ENCODE measurements at regions not wholly inside any gene's neighbourhood (a gene's known extent, or its start where the extent isn't known, plus 50 kb on each side); places are given as distances from the start of the nearest gene placed in this dataset.
"Not testable (repeated sequence)": the region's sequence is repeated elsewhere in the genome, so short reads cannot be mapped to it uniquely, and the experiment has no call there.

GRCh38 chr2:223494496-223494895 lies 107.7 kb downstream of the SCG2 start:
- intact Hi-C loops (cut with DNase I; ENCODE audit: low total_unique reads) = no loop called here
- no peak for DNase-seq (ENCODE audit: low spot score in 2 of 2)
- H3K4me1 ChIP-seq = no peaks in the 10 kb centered on the region
- no peak overlapping the region for H3K27ac ChIP-seq
- TF ChIP-seq POLR2A (IDR thresholded peaks at IDR 0.05) (no peak), CTCF (IDR thresholded peaks at IDR 0.05) (no peak), POLR2AphosphoS5 (IDR thresholded peaks at IDR 0.05) (no peak)
- H3K9me3 ChIP-seq = peaks cover 0 to 5% of the 10 kb centered on the region in 2 donors
- no peak overlapping the region for H3K4me3 ChIP-seq
- H3K27me3 ChIP-seq = no peaks in the 10 kb centered on the region
- H3K36me3 ChIP-seq = no peaks in the 10 kb centered on the region

- no peak for TF ChIP-seq POLR2A (IDR thresholded peaks at IDR 0.05)
- TF ChIP-seq CTCF (IDR thresholded peaks at IDR 0.05) = no peak
- no peak for TF ChIP-seq POLR2AphosphoS5 (IDR thresholded peaks at IDR 0.05)
- intact Hi-C loops (cut with DNase I; ENCODE audit: low total_unique reads) = no loop called here
Measured at GRCh38 chr2:223494942-223495341, 107.2 kb downstream of the SCG2 start.

GRCh38 chr2:223496853-223497252 lies 105.3 kb downstream of the SCG2 start:
- intact Hi-C loops (cut with DNase I; ENCODE audit: low total_unique reads) = not testable (repeated sequence)

More at GRCh38 chr2:223494942-223495341, 107.2 kb downstream of the SCG2 start:
- Histone ChIP-seq H3K9me3 (peaks cover 0 to 5% of the 10 kb centered on the region in 2 donors), H3K4me3 (no peak overlapping the region), H3K27me3 (no peaks in the 10 kb centered on the region), H3K27ac (no peak overlapping the region), H3K4me1 (no peaks in the 10 kb centered on the region), H3K36me3 (no peaks in the 10 kb centered on the region)
- no peak for DNase-seq (ENCODE audit: low spot score in 2 of 2)

GRCh38 chr2:223500709-223501108 lies 101.5 kb downstream of the SCG2 start:
- intact Hi-C loops (cut with DNase I; ENCODE audit: low total_unique reads) = no loop called here
- Histone ChIP-seq H3K27me3 (no peaks in the 10 kb centered on the region), H3K9me3 (no peaks in the 10 kb centered on the region), H3K36me3 (no peaks in the 10 kb centered on the region), H3K4me3 (no peak overlapping the region), H3K27ac (no peak overlapping the region), H3K4me1 (no peaks in the 10 kb centered on the region)
- no peak for DNase-seq (ENCODE audit: low spot score in 2 of 2)
- TF ChIP-seq POLR2A (IDR thresholded peaks at IDR 0.05) (no peak), POLR2AphosphoS5 (IDR thresholded peaks at IDR 0.05) (no peak), CTCF (IDR thresholded peaks at IDR 0.05) (no peak)

More at GRCh38 chr2:223496853-223497252, 105.3 kb downstream of the SCG2 start:
- H3K36me3 ChIP-seq; H3K27ac ChIP-seq; H3K4me1 ChIP-seq; H3K9me3 ChIP-seq; H3K27me3 ChIP-seq; H3K4me3 ChIP-seq; DNase-seq (ENCODE audit: low spot score in 2 of 2): not testable (repeated sequence)

- Histone ChIP-seq H3K27me3 (no peaks in the 10 kb centered on the region), H3K4me3 (no peak overlapping the region), H3K9me3 (no peaks in the 10 kb centered on the region), H3K27ac (no peak overlapping the region), H3K36me3 (no peaks in the 10 kb centered on the region), H3K4me1 (no peaks in the 10 kb centered on the region)
- DNase-seq (ENCODE audit: low spot score in 2 of 2) = no peak
- TF ChIP-seq CTCF (IDR thresholded peaks at IDR 0.05) (no peak), POLR2AphosphoS5 (IDR thresholded peaks at IDR 0.05) (no peak), POLR2A (IDR thresholded peaks at IDR 0.05) (no peak)
- intact Hi-C loops (cut with DNase I; ENCODE audit: low total_unique reads) = no loop called here
Measured at GRCh38 chr2:223501641-223502040, 100.5 kb downstream of the SCG2 start.

GRCh38 chr2:223503746-223504145 lies 98.4 kb downstream of the SCG2 start:
- no peak for TF ChIP-seq POLR2AphosphoS5 (IDR thresholded peaks at IDR 0.05)
- TF ChIP-seq POLR2A (IDR thresholded peaks at IDR 0.05) = no peak
- TF ChIP-seq CTCF (IDR thresholded peaks at IDR 0.05) = no peak
- DNase-seq (ENCODE audit: low spot score in 2 of 2) = no peak
- Histone ChIP-seq H3K27me3 (no peaks in the 10 kb centered on the region), H3K9me3 (no peaks in the 10 kb centered on the region), H3K4me3 (no peak overlapping the region), H3K36me3 (no peaks in the 10 kb centered on the region), H3K27ac (no peak overlapping the region), H3K4me1 (no peaks in the 10 kb centered on the region)
- intact Hi-C loops (cut with DNase I; ENCODE audit: low total_unique reads) = no loop called here

Measured in breast epithelium (tissue), 4 donors.